HL-60 (cell line): ENCODE measurements at regions not wholly inside any gene's neighbourhood (a gene's known extent, or its start where the extent isn't known, plus 50 kb on each side); places are given as distances from the start of the nearest gene placed in this dataset.

Experiments
- DNase-seq, 2 experiments: peaks; one replicate each; pipeline ENCODE4 v3.0.0-alpha.2; 2010 to 2020; ENCODE audit warnings: low read depth in 1 of 2, low spot score in 1 of 2
- H3K27ac ChIP-seq: fragments of 250-450 bp; sonication (Bioruptor Pico); replicated peaks from 2 replicates; pipeline ENCODE4 v1.5.1; 2020; ENCODE audit warnings: mild to moderate bottlenecking, moderate library complexity
- H3K27me3 ChIP-seq: fragments of 250-450 bp; sonication (Bioruptor Pico); 2 replicates; pipeline ENCODE4 v1.5.1; 2021; ENCODE audit warnings: mild to moderate bottlenecking, moderate library complexity; ENCODE audit not compliant: insufficient read depth, poor library complexity, severe bottlenecking
- H3K4me3 ChIP-seq: replicated peaks from 2 replicates; pipeline ENCODE4 v1.5.1; 2011; ENCODE audit warnings: mild to moderate bottlenecking, control low read depth, low read length; ENCODE audit not compliant: insufficient read depth
- GABPA ChIP-seq: IDR thresholded peaks from 2 replicates; pipeline ENCODE4 v1.6.1; 2012; ENCODE audit warnings: low read depth
- POLR2AphosphoS5 ChIP-seq: IDR thresholded peaks from 2 replicates; pipeline ENCODE4 v1.6.1; 2012; ENCODE audit warnings: low read depth
- SPI1 ChIP-seq: IDR thresholded peaks from 2 replicates; pipeline ENCODE4 v1.6.1; 2012; ENCODE audit warnings: low read depth, mild to moderate bottlenecking, borderline replicate concordance
- TF ChIP-seq, protein P1 (sequence below): IDR thresholded peaks from 2 replicates; pipeline ENCODE4 v1.6.1; 2012; ENCODE audit warnings: low read depth; ENCODE audit not compliant: insufficient replicate concordance
- TF ChIP-seq, protein P2 (sequence below): IDR thresholded peaks from one replicate; pipeline ENCODE4 v1.5.1; 2011; ENCODE audit warnings: low read length, control low read depth, inconsistent platforms; ENCODE audit not compliant: insufficient read depth

DNA sequence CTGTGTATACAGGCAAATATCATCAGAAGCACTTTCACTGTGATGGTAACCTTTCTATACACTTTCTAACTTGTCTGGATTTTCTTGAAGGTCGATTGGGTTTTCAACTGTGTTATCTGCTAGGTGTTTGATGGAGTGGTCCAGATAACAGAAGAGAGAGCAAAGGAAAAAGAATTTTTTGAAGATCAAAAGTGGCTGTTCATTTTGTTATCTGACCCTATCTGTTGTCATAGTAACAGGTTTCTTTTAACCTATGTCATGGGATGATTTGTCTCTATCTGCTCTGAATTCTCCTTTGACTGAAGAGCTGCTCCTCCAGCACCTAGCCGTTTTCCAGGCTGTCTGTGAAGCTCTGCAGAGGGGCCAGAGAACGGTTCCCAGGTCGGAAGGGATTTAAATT, 77.8 kb upstream of the IRX2 start:
- Histone ChIP-seq H3K27ac (no peak overlapping the region), H3K4me3 (no peak overlapping the region), H3K27me3 (no peaks in the 10 kb centered on the region)
- DNase-seq, result no peak
- TF ChIP-seq, protein P1, sequence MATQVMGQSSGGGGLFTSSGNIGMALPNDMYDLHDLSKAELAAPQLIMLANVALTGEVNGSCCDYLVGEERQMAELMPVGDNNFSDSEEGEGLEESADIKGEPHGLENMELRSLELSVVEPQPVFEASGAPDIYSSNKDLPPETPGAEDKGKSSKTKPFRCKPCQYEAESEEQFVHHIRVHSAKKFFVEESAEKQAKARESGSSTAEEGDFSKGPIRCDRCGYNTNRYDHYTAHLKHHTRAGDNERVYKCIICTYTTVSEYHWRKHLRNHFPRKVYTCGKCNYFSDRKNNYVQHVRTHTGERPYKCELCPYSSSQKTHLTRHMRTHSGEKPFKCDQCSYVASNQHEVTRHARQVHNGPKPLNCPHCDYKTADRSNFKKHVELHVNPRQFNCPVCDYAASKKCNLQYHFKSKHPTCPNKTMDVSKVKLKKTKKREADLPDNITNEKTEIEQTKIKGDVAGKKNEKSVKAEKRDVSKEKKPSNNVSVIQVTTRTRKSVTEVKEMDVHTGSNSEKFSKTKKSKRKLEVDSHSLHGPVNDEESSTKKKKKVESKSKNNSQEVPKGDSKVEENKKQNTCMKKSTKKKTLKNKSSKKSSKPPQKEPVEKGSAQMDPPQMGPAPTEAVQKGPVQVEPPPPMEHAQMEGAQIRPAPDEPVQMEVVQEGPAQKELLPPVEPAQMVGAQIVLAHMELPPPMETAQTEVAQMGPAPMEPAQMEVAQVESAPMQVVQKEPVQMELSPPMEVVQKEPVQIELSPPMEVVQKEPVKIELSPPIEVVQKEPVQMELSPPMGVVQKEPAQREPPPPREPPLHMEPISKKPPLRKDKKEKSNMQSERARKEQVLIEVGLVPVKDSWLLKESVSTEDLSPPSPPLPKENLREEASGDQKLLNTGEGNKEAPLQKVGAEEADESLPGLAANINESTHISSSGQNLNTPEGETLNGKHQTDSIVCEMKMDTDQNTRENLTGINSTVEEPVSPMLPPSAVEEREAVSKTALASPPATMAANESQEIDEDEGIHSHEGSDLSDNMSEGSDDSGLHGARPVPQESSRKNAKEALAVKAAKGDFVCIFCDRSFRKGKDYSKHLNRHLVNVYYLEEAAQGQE, result no peak
- no peak for TF ChIP-seq POLR2AphosphoS5
- no peak for TF ChIP-seq GABPA
- TF ChIP-seq SPI1, result no peak
- TF ChIP-seq, protein P2, sequence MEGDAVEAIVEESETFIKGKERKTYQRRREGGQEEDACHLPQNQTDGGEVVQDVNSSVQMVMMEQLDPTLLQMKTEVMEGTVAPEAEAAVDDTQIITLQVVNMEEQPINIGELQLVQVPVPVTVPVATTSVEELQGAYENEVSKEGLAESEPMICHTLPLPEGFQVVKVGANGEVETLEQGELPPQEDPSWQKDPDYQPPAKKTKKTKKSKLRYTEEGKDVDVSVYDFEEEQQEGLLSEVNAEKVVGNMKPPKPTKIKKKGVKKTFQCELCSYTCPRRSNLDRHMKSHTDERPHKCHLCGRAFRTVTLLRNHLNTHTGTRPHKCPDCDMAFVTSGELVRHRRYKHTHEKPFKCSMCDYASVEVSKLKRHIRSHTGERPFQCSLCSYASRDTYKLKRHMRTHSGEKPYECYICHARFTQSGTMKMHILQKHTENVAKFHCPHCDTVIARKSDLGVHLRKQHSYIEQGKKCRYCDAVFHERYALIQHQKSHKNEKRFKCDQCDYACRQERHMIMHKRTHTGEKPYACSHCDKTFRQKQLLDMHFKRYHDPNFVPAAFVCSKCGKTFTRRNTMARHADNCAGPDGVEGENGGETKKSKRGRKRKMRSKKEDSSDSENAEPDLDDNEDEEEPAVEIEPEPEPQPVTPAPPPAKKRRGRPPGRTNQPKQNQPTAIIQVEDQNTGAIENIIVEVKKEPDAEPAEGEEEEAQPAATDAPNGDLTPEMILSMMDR, result no peak

DNA sequence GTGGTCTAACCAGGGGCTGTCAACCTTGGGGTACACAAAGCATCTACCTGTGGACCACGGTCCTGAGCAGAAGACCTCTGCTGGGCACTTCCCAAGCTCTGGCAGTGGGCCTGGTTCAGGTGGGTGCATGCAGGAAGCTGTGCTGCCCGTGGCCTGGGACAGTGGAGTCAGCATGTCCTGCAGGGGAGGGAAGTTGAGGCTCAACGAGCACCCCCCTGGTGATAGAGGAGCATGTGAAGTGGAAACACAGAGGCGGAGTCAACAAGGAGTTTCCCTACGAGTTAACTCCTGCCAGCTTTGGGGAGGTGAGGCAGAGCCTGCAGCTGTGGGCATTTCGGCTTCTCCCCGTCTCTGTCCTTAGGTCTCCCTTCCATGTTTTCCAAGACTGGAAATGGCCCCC, 67.5 kb upstream of the IRX2 start:
- no peak for DNase-seq
- no peaks in the 10 kb centered on the region for H3K27me3 ChIP-seq
- TF ChIP-seq SPI1, result no peak
- TF ChIP-seq GABPA, result no peak
- TF ChIP-seq, protein P2, result no peak
- no peak for TF ChIP-seq POLR2AphosphoS5
- TF ChIP-seq, protein P1, result no peak
- no peak overlapping the region for H3K4me3 ChIP-seq
- H3K27ac ChIP-seq, result no peak overlapping the region

DNA sequence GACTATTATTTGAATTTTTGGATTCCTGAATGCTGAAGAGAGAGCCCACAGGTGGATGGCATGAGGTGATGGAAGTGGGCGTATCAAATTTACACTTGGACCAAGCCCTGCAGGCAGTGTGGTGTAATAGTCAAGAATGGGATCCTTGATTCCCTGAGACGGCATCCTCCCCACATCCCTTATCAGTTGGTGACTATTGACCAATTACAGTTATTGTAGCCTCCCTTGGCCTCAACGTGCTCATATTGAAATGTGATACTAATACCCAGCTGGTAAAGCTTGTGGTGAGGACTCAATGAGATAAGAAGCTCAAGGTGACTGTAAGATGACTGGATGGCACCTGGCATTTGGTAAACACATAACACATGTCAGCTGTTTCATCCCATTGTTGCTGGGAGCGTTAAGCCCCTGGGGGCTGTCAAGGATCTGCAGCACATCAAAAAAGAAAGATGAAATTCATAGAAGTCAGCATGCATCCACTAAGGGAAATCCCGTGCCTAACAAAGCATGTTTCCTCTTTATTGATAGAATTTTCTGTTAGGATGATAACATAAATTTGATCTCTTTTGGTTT, 65.6 kb upstream of the IRX2 start:
- no peak for DNase-seq
- TF ChIP-seq SPI1, result no peak
- TF ChIP-seq, protein P1, result no peak
- TF ChIP-seq, protein P2, result no peak
- no peak for TF ChIP-seq GABPA
- no peak for TF ChIP-seq POLR2AphosphoS5
- no peak overlapping the region for H3K4me3 ChIP-seq
- H3K27me3 ChIP-seq, result no peaks in the 10 kb centered on the region
- H3K27ac ChIP-seq, result no peak overlapping the region
